SU-DHL-6 (cell line): ENCODE measurements at regions not wholly inside any gene's neighbourhood (a gene's known extent, or its start where the extent isn't known, plus 50 kb on each side); places are given as distances from the start of the nearest gene placed in this dataset.

Experiments
- EZH2phosphoT487 ChIP-seq: fragments of 200-600 bp; sonication (generic), shearing (Covaris generic); conservative IDR thresholded peaks from 2 replicates; pipeline ENCODE4 v1.6.1; 2018; ENCODE audit warnings: mild to moderate bottlenecking, antibody characterized with exemption, low read length, moderate library complexity, mixed read lengths
- TF ChIP-seq, protein P1 (sequence below): fragments of 200-600 bp; sonication (generic); IDR thresholded peaks from one replicate; pipeline ENCODE4 v1.5.1; 2017; ENCODE audit warnings: antibody characterized with exemption, mild to moderate bottlenecking, low read length, moderate library complexity; ENCODE audit not compliant: insufficient read depth, poor library complexity, severe bottlenecking

DNA sequence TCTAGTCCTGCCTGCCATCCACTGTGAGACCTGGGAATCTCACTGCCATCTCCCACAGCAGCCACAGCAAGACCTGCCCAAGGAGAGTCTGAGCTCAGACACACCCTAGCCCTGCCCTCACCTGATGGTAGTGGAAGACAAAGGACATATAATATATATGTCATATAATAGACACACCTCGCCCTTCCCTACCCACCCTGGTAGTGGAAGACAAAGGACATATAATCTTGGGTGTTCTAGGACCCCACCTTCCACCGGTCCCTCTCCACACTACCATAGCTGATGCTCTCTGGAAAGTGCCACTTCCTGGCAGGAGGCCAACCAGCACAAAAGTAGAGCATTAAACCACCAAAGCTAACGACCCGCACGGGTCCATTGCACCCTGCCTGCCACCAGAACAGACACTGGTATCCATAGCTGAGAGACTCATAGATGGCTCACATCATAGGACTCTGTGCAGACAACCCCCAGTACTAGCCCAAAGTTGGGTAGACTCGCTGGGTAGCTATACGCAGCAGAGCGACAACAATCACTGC is 545.6 kb downstream of the CAAP1 start:
- TF ChIP-seq, protein P1, sequence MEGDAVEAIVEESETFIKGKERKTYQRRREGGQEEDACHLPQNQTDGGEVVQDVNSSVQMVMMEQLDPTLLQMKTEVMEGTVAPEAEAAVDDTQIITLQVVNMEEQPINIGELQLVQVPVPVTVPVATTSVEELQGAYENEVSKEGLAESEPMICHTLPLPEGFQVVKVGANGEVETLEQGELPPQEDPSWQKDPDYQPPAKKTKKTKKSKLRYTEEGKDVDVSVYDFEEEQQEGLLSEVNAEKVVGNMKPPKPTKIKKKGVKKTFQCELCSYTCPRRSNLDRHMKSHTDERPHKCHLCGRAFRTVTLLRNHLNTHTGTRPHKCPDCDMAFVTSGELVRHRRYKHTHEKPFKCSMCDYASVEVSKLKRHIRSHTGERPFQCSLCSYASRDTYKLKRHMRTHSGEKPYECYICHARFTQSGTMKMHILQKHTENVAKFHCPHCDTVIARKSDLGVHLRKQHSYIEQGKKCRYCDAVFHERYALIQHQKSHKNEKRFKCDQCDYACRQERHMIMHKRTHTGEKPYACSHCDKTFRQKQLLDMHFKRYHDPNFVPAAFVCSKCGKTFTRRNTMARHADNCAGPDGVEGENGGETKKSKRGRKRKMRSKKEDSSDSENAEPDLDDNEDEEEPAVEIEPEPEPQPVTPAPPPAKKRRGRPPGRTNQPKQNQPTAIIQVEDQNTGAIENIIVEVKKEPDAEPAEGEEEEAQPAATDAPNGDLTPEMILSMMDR: no peak
- no peak for TF ChIP-seq EZH2phosphoT487
